CD8-positive, alpha-beta memory T cell (primary cell): ENCODE measurements at regions not wholly inside any gene's neighbourhood (a gene's known extent, or its start where the extent isn't known, plus 50 kb on each side); places are given as distances from the start of the nearest gene placed in this dataset.

Experiments used
- CTCF ChIA-PET: fragments of 350-600 bp; sonication (Branson Sonifier 250); formaldehyde crosslinking; loops from one replicate; lab custom pipeline; 2021; ENCODE audit warnings: antibody characterized with exemption; lab: Charles Lee
- POLR2A ChIA-PET: fragments of 350-600 bp; sonication (Branson Sonifier 250); formaldehyde crosslinking; loops from one replicate; lab custom pipeline; 2021; ENCODE audit warnings: antibody characterized with exemption; lab: Charles Lee
- DNase-seq, 5 donors: peaks; one replicate each; pipeline versions ENCODE4 v3.0.0 to v3.0.0-alpha.2; 2020 to 2022; ENCODE audit warnings: mixed read lengths in 1 of 5
- H3K27ac ChIP-seq: one replicate; pipeline ENCODE4 v1.7.0; 2013; ENCODE audit warnings: low read depth, mild to moderate bottlenecking, low read length, moderate library complexity
- H3K27me3 ChIP-seq: 2 replicates; pipeline ENCODE4 v1.7.0; 2013; ENCODE audit warnings: low read length, mild to moderate bottlenecking; ENCODE audit not compliant: insufficient read depth, poor library complexity, severe bottlenecking
- H3K36me3 ChIP-seq: 2 replicates; pipeline ENCODE4 v1.7.0; 2013; ENCODE audit warnings: mild to moderate bottlenecking, low read length, moderate library complexity; ENCODE audit not compliant: insufficient read depth
- H3K4me1 ChIP-seq: 2 replicates; pipeline ENCODE4 v1.7.0; 2013; ENCODE audit warnings: mild to moderate bottlenecking, low read length, moderate library complexity; ENCODE audit not compliant: insufficient read depth
- H3K4me3 ChIP-seq: 2 replicates; pipeline ENCODE4 v1.7.0; 2013; ENCODE audit warnings: mild to moderate bottlenecking, low read length
- H3K9me3 ChIP-seq: 2 replicates; pipeline ENCODE4 v1.7.0; 2013; ENCODE audit warnings: mild to moderate bottlenecking, low read length
- H3K27ac Mint-ChIP-seq, 8 donors: one replicate each; pipeline ENCODE4 v1.8.0; 2020 to 2021; ENCODE audit warnings: mixed read lengths in 8 of 8, mild to moderate bottlenecking in 6 of 8, inconsistent platforms in 3 of 8, moderate library complexity in 3 of 8
- H3K27me3 Mint-ChIP-seq, 2 donors: one replicate each; pipeline ENCODE4 v1.8.0; 2020 to 2021; ENCODE audit warnings: mixed read lengths in 2 of 2, mild to moderate bottlenecking in 1 of 2, moderate library complexity in 1 of 2
- H3K36me3 Mint-ChIP-seq, 3 donors: one replicate each; pipeline ENCODE4 v1.8.0; 2020 to 2021; ENCODE audit warnings: mixed read lengths in 3 of 3, inconsistent platforms in 1 of 3, mild to moderate bottlenecking in 1 of 3
- H3K4me1 Mint-ChIP-seq, 3 donors: one replicate each; pipeline ENCODE4 v1.8.0; 2020 to 2021; ENCODE audit warnings: mixed read lengths in 3 of 3, inconsistent platforms in 1 of 3, mild to moderate bottlenecking in 1 of 3
- H3K4me3 Mint-ChIP-seq, 7 donors: one replicate each; pipeline ENCODE4 v1.8.0; 2020 to 2021; ENCODE audit warnings: mixed read lengths in 7 of 7, mild to moderate bottlenecking in 6 of 7, moderate library complexity in 4 of 7, inconsistent platforms in 2 of 7
- H3K9me3 Mint-ChIP-seq, 5 donors: one replicate each; pipeline ENCODE4 v1.8.0; 2020 to 2022; ENCODE audit warnings: mixed read lengths in 5 of 5, mild to moderate bottlenecking in 3 of 5, moderate library complexity in 2 of 5, inconsistent platforms in 1 of 5

DNA sequence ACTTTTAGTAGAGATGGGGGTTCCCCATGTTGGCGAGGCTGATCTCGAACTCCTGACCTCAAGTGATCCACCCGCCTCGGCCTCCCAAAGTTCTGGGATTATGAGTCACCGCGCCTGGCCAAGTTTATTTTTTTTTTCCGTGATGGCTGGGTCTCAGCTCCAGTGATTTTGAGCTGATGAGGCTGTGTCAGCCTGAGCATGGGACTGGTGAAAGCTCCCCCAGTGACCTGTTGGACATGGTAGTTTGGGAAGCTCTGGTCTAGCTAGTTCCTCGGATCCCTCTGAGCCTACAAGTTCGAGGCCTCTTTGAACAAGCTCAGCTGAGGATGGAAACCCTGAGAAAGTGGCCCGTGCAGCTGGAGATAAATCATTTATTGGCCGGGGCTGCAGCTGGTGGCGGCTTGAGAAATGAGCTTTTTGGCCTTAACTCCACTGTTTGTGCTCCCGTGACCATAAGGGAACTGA is 126.8 kb downstream of the SNX5 start:
- POLR2A ChIA-PET = no interaction called here
- H3K4me3 Mint-ChIP-seq = no peak overlapping the region
- peak overlapping the region in 1 of 8 donors; percentile 82 for H3K27ac Mint-ChIP-seq
- no peaks in the 10 kb centered on the region for H3K36me3 ChIP-seq
- peaks cover 20 to 30% (median 25%) of the 10 kb centered on the region in 3 donors for H3K4me1 Mint-ChIP-seq
- no peaks in the 10 kb centered on the region for H3K4me1 ChIP-seq
- H3K27me3 ChIP-seq = no peaks in the 10 kb centered on the region
- CTCF ChIA-PET = no interaction called here
- no peak for DNase-seq
- H3K9me3 ChIP-seq = no peaks in the 10 kb centered on the region
- peaks cover 6 to 11% of the 10 kb centered on the region in 2 donors for H3K27me3 Mint-ChIP-seq
- no peaks in the 10 kb centered on the region for H3K9me3 Mint-ChIP-seq
- H3K4me3 ChIP-seq = no peak overlapping the region
- H3K36me3 Mint-ChIP-seq = no peaks in the 10 kb centered on the region
- H3K27ac ChIP-seq = no peak overlapping the region

DNA sequence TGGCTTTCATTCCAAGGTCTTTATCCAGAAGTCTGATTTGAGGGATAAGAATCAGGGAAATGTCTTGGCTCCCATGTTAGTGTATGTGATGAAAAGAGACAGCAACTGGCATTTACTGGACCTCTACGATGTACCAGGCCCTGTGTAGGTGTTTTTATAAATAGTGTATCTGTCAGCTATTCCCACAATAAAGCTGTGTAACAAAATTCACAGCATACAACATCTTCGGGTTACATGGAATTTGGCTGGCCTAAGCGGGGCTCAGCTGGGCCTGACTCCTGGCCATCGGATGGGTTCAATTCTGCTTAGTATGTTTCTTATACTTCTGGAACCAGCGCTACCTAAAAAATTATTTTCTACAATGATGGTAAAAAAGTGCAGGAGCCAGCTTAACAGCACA is 128.2 kb downstream of the SNX5 start:
- Histone ChIP-seq H3K4me1 (no peaks in the 10 kb centered on the region), H3K36me3 (no peaks in the 10 kb centered on the region), H3K9me3 (no peaks in the 10 kb centered on the region), H3K27ac (no peak overlapping the region), H3K4me3 (no peak overlapping the region), H3K27me3 (no peaks in the 10 kb centered on the region)
- peaks cover 9 to 19% (median 17%) of the 10 kb centered on the region in 3 donors for H3K4me1 Mint-ChIP-seq
- no peaks in the 10 kb centered on the region for H3K36me3 Mint-ChIP-seq
- H3K27me3 Mint-ChIP-seq = peaks cover 6 to 11% of the 10 kb centered on the region in 2 donors
- POLR2A ChIA-PET = no interaction called here
- H3K9me3 Mint-ChIP-seq = no peaks in the 10 kb centered on the region
- CTCF ChIA-PET = no interaction called here
- H3K4me3 Mint-ChIP-seq = no peak overlapping the region
- DNase-seq = no peak
- H3K27ac Mint-ChIP-seq = no peak overlapping the region

DNA sequence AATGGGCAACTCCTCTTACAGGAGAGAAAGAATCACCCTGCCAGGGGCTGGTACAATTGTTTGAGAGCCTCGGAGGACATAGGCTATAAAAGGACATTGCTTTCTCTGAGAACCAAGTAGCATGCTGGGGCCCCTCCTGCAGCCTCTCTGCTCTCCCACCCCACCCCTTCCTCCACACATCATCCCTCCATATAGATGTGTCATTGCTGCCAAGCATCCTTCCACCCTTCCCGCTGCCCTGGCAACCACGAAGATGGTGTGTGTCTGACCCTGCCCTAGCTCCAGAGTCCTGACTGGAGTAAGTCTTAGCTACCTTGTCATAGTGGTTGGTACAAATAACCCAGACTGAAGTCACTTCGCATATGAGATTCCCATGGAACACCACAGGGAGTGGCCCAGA is 129.7 kb downstream of the SNX5 start:
- CTCF ChIA-PET = no interaction called here
- no peak overlapping the region for H3K4me3 ChIP-seq
- Mint-ChIP-seq H3K36me3 (no peaks in the 10 kb centered on the region), H3K27me3 (peaks cover 2 to 11% of the 10 kb centered on the region in 2 donors), H3K4me1 (peaks cover 4 to 7% (median 7%) of the 10 kb centered on the region in 3 donors), H3K27ac (peak overlapping the region in 1 of 8 donors; percentile 54), H3K9me3 (no peaks in the 10 kb centered on the region), H3K4me3 (no peak overlapping the region)
- no peak overlapping the region for H3K27ac ChIP-seq
- no peaks in the 10 kb centered on the region for H3K9me3 ChIP-seq
- no peaks in the 10 kb centered on the region for H3K36me3 ChIP-seq
- H3K27me3 ChIP-seq = no peaks in the 10 kb centered on the region
- POLR2A ChIA-PET = no interaction called here
- no peaks in the 10 kb centered on the region for H3K4me1 ChIP-seq
- DNase-seq = no peak

DNA sequence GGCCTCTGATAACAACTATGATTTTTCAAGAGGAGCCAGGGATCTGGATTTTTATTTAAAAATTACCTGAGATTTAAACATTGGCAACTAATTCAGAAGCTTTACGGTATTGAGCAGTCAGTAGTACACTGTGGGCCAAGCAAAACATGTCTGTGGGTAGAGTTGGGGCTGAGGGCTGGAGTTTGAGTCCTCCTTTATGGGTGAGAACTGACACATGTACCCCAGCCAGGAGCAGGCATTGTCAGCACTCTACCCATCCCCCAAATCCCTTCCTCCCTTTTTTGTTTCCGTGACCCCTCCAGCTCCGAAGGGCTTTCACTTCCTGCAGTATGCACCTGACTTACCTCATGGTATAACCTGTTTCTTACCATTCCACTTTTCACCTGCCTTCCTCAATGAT is 131.4 kb downstream of the SNX5 start:
- Histone ChIP-seq H3K27ac (no peak overlapping the region), H3K4me1 (no peaks in the 10 kb centered on the region), H3K36me3 (no peaks in the 10 kb centered on the region), H3K27me3 (no peaks in the 10 kb centered on the region), H3K4me3 (no peak overlapping the region), H3K9me3 (no peaks in the 10 kb centered on the region)
- H3K27ac Mint-ChIP-seq = no peak overlapping the region
- POLR2A ChIA-PET = no interaction called here
- CTCF ChIA-PET = no interaction called here
- H3K4me1 Mint-ChIP-seq = no peaks in the 10 kb centered on the region
- H3K27me3 Mint-ChIP-seq = peaks cover 2 to 11% of the 10 kb centered on the region in 2 donors
- no peak for DNase-seq
- no peaks in the 10 kb centered on the region for H3K36me3 Mint-ChIP-seq
- H3K9me3 Mint-ChIP-seq = no peaks in the 10 kb centered on the region
- no peak overlapping the region for H3K4me3 Mint-ChIP-seq

DNA sequence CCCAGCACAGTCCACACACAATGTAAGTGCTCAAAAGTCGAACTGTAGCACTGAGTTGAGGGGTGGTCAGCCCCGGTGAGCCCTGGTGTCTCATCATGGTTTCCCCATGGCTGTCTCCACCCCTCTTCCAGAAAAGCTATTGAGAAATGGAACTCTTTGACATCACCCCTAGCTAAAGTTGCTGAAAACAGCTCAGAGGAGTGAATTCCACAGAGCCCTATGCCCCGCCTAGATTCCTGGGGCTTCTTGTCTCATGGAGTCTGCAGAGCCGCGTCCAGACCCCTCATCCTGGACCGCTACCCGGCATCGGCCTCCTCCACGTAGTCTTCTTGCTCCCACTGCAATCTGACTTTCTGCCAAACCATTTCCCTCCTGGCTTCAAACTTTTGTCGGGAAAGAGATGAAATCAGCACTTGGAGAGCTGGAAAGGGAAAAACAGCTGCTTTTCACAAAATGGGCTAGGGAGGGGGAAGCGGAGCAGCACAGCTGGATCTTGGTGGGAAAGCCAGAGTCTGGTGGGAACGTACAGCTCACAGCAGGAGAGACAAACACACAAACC is 132.2 kb downstream of the SNX5 start:
- DNase-seq = no peak
- ChIA-PET POLR2A (no interaction called here), CTCF (no interaction called here)
- Histone ChIP-seq H3K4me3 (no peak overlapping the region), H3K9me3 (no peaks in the 10 kb centered on the region), H3K36me3 (no peaks in the 10 kb centered on the region), H3K27ac (no peak overlapping the region), H3K4me1 (no peaks in the 10 kb centered on the region), H3K27me3 (no peaks in the 10 kb centered on the region)
- H3K4me1 Mint-ChIP-seq = no peaks in the 10 kb centered on the region
- no peak overlapping the region for H3K4me3 Mint-ChIP-seq
- no peaks in the 10 kb centered on the region for H3K9me3 Mint-ChIP-seq
- H3K36me3 Mint-ChIP-seq = no peaks in the 10 kb centered on the region
- H3K27me3 Mint-ChIP-seq = peaks cover 0 to 11% of the 10 kb centered on the region in 2 donors
- H3K27ac Mint-ChIP-seq = no peak overlapping the region

DNA sequence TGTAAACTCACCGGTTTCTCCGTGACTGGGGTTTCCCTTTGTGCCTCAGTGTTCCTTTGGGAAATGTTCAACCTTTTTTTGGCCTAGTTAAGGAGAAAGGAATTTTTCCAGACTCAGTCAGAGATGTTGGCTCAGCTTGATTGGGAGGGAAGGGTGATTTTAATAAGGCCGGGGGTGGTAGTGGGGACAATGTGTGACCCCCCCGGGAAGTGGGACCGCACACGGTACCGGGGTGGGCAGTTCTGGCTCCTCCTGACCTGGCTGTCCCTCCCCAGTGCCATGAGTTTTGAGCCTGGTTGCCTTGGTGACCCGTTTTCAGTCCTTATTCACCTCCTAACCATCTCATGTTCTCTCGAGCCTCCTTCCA is 132.7 kb downstream of the SNX5 start:
- Histone ChIP-seq H3K4me3 (no peak overlapping the region), H3K9me3 (no peaks in the 10 kb centered on the region), H3K27me3 (no peaks in the 10 kb centered on the region), H3K27ac (no peak overlapping the region), H3K36me3 (no peaks in the 10 kb centered on the region), H3K4me1 (no peaks in the 10 kb centered on the region)
- no peak for DNase-seq
- Mint-ChIP-seq H3K9me3 (no peaks in the 10 kb centered on the region), H3K36me3 (no peaks in the 10 kb centered on the region), H3K27me3 (peaks cover 0 to 6% of the 10 kb centered on the region in 2 donors), H3K4me3 (no peak overlapping the region), H3K27ac (no peak overlapping the region), H3K4me1 (no peaks in the 10 kb centered on the region)
- ChIA-PET POLR2A (no interaction called here), CTCF (no interaction called here)

DNA sequence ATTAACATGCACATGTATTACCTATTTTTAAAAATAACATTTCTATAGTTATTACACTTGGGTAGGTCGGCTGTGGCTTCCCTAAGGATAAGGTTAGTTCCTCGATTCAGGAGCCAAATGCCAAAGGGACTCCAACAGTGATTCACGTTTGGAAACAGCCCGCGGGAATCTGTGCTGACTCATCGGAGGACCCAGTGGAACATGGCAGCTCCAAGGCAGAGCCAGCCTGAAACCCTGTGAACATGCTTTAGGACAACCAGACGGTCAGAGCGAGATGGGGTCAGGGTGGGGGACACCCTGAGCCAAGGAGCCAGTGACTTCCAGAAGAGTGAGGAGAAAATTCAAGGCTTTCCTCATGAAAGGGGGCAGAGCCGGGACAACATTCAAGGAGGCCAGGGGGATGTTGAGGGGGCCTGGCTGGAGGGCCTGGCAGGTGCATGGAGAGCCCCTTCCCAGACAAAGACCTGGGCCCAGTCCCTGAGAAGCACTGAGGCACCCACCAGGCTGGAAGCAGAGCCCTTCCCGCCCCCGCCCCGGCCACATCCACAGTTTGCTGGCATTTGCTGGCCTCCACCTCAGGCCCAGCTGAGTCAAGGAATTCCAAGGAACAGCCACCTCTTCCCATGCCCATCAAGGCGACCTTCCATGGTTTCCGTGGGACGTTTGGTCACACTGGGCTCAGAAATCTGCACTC is 133.2 kb downstream of the SNX5 start:
- H3K27me3 ChIP-seq = no peaks in the 10 kb centered on the region
- Mint-ChIP-seq H3K9me3 (no peaks in the 10 kb centered on the region), H3K27me3 (peaks cover 0 to 3% of the 10 kb centered on the region in 2 donors), H3K4me3 (no peak overlapping the region), H3K27ac (no peak overlapping the region), H3K36me3 (no peaks in the 10 kb centered on the region), H3K4me1 (no peaks in the 10 kb centered on the region)
- CTCF ChIA-PET = no interaction called here
- no peaks in the 10 kb centered on the region for H3K36me3 ChIP-seq
- POLR2A ChIA-PET = no interaction called here
- no peak overlapping the region for H3K27ac ChIP-seq
- DNase-seq = no peak
- H3K4me3 ChIP-seq = no peak overlapping the region
- no peaks in the 10 kb centered on the region for H3K9me3 ChIP-seq
- H3K4me1 ChIP-seq = no peaks in the 10 kb centered on the region

DNA sequence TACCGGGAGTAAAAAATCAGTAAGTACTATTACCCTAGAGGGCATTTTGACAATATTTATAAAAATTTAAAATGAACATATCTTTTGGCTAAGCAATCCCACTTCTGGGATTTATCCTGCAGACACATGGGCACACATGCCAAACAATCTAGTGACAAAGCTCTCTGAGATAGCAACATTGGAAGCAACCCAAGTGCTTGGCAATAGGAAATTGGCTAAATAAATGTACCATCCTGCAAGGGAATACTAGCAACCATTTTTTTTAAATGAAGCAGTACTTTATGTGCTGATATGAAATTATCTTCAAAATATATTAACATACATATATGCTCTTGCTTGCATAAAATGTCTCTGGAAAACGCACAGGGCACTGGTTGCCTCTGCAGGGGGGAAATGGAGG is 133.8 kb downstream of the SNX5 start:
- POLR2A ChIA-PET = no interaction called here
- H3K4me3 ChIP-seq = no peak overlapping the region
- Mint-ChIP-seq H3K9me3 (no peaks in the 10 kb centered on the region), H3K36me3 (no peaks in the 10 kb centered on the region), H3K4me3 (no peak overlapping the region), H3K27ac (no peak overlapping the region), H3K4me1 (no peaks in the 10 kb centered on the region), H3K27me3 (peaks cover 0 to 3% of the 10 kb centered on the region in 2 donors)
- H3K27me3 ChIP-seq = no peaks in the 10 kb centered on the region
- no peaks in the 10 kb centered on the region for H3K36me3 ChIP-seq
- CTCF ChIA-PET = no interaction called here
- no peak for DNase-seq
- H3K9me3 ChIP-seq = no peaks in the 10 kb centered on the region
- no peak overlapping the region for H3K27ac ChIP-seq
- no peaks in the 10 kb centered on the region for H3K4me1 ChIP-seq
